Hepatocyte (in vitro differentiated cells): ENCODE measurements at regions not wholly inside any gene's neighbourhood (a gene's known extent, or its start where the extent isn't known, plus 50 kb on each side); places are given as distances from the start of the nearest gene placed in this dataset.

Experiments
- DNase-seq: peaks from one replicate; pipeline ENCODE4 v3.0.0-alpha.2; 2016; ENCODE audit warnings: low spot score
- H2AFZ ChIP-seq: fragments of 200-600 bp; sonication (generic); 2 replicates; pipeline ENCODE4 v1.6.0; 2016; ENCODE audit warnings: antibody characterized with exemption, mild to moderate bottlenecking
- H3K27ac ChIP-seq: fragments of 200-600 bp; sonication (generic); 2 replicates; pipeline ENCODE4 v1.5.1; 2016; ENCODE audit warnings: mild to moderate bottlenecking
- H3K27me3 ChIP-seq: fragments of 200-600 bp; sonication (generic); 2 replicates; pipeline ENCODE4 v1.6.1; 2016
- H3K36me3 ChIP-seq: fragments of 200-600 bp; sonication (generic); replicated peaks from 2 replicates; pipeline ENCODE4 v1.5.1; 2016; ENCODE audit warnings: low read depth; ENCODE audit not compliant: insufficient read depth
- H3K4me1 ChIP-seq: fragments of 200-600 bp; sonication (generic); 2 replicates; pipeline ENCODE4 v1.5.1; 2016; ENCODE audit warnings: mild to moderate bottlenecking, moderate library complexity; ENCODE audit not compliant: insufficient read depth
- H3K4me2 ChIP-seq: fragments of 200-600 bp; sonication (generic); 2 replicates; pipeline ENCODE4 v1.6.0; 2016
- H3K4me3 ChIP-seq: fragments of 200-600 bp; sonication (generic); 2 replicates; pipeline ENCODE4 v1.5.1; 2016; ENCODE audit warnings: mild to moderate bottlenecking
- H3K79me2 ChIP-seq: fragments of 200-600 bp; sonication (generic); 2 replicates; pipeline ENCODE4 v1.6.0; 2017; ENCODE audit warnings: mild to moderate bottlenecking
- H3K9me2 ChIP-seq: fragments of 200-600 bp; sonication (generic); replicated peaks from 2 replicates; pipeline ENCODE4 v1.6.0; 2017; ENCODE audit warnings: mild to moderate bottlenecking; ENCODE audit not compliant: insufficient read depth
- H3K9me3 ChIP-seq: fragments of 200-600 bp; sonication (generic); 2 replicates; pipeline ENCODE4 v1.5.1; 2016; ENCODE audit warnings: low read depth, mild to moderate bottlenecking
- H4K20me1 ChIP-seq: fragments of 200-600 bp; sonication (generic); 2 replicates; pipeline ENCODE4 v1.6.0; 2016; ENCODE audit warnings: mild to moderate bottlenecking; ENCODE audit not compliant: insufficient read depth, poor library complexity, severe bottlenecking
- EZH2 ChIP-seq: fragments of 200-600 bp; sonication (generic); IDR thresholded peaks from 2 replicates; pipeline ENCODE4 v1.6.1; 2016; ENCODE audit warnings: antibody characterized with exemption, mild to moderate bottlenecking, borderline replicate concordance
- EZH2phosphoT487 ChIP-seq: fragments of 200-600 bp; sonication (generic); IDR thresholded peaks from one replicate; pipeline ENCODE4 v1.6.1; 2018; ENCODE audit warnings: antibody characterized with exemption, mild to moderate bottlenecking, low read depth, moderate library complexity; ENCODE audit not compliant: unreplicated experiment, severe bottlenecking
- WGBS: methylation state at CpG from one replicate; pipeline ENCODE4 v1.1.6; 2016; ENCODE audit warnings: low lambda C conversion rate; ENCODE audit errors: missing lambda C conversion rate; 5-methylcytosine and 5-hydroxymethylcytosine counted together
- TF ChIP-seq, protein P1 (sequence below): fragments of 200-600 bp; sonication (generic); IDR thresholded peaks from 2 replicates; pipeline ENCODE4 v1.5.1; 2016; ENCODE audit warnings: antibody characterized with exemption, mild to moderate bottlenecking; ENCODE audit not compliant: poor library complexity

DNA sequence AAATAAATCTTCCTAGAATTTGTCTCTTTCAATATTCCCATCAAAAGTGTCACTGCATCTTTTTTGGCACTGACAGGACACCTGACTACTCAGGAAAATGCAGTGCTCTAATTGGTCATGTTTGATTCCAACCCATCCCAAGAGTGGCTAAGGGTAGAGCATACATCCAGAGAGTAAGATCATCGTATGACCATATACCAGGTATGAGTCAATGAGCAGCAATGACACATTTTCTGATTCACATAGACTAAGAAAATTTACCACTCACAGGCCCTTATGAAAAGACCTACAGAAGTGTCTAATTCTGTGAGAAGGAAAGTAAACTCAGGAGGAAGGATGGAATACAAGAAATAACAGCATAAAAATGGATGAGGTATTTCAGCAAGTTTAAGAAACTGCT lies 434.2 kb downstream of the ZIC1 start:
- Histone ChIP-seq H2AFZ (no peak overlapping the region), H3K4me3 (no peak overlapping the region), H4K20me1 (no peaks in the 10 kb centered on the region), H3K9me2 (no peaks in the 10 kb centered on the region), H3K4me2 (no peak overlapping the region), H3K79me2 (no peaks in the 10 kb centered on the region), H3K27me3 (no peaks in the 10 kb centered on the region), H3K36me3 (no peaks in the 10 kb centered on the region), H3K27ac (no peak overlapping the region), H3K4me1 (no peaks in the 10 kb centered on the region), H3K9me3 (no peaks in the 10 kb centered on the region)
- 86% methylated on average over 1 of the region's 1 CpG for WGBS
- DNase-seq = no peak
- TF ChIP-seq EZH2 (no peak), EZH2phosphoT487 (no peak)
- TF ChIP-seq, protein P1, sequence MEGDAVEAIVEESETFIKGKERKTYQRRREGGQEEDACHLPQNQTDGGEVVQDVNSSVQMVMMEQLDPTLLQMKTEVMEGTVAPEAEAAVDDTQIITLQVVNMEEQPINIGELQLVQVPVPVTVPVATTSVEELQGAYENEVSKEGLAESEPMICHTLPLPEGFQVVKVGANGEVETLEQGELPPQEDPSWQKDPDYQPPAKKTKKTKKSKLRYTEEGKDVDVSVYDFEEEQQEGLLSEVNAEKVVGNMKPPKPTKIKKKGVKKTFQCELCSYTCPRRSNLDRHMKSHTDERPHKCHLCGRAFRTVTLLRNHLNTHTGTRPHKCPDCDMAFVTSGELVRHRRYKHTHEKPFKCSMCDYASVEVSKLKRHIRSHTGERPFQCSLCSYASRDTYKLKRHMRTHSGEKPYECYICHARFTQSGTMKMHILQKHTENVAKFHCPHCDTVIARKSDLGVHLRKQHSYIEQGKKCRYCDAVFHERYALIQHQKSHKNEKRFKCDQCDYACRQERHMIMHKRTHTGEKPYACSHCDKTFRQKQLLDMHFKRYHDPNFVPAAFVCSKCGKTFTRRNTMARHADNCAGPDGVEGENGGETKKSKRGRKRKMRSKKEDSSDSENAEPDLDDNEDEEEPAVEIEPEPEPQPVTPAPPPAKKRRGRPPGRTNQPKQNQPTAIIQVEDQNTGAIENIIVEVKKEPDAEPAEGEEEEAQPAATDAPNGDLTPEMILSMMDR = no peak

DNA sequence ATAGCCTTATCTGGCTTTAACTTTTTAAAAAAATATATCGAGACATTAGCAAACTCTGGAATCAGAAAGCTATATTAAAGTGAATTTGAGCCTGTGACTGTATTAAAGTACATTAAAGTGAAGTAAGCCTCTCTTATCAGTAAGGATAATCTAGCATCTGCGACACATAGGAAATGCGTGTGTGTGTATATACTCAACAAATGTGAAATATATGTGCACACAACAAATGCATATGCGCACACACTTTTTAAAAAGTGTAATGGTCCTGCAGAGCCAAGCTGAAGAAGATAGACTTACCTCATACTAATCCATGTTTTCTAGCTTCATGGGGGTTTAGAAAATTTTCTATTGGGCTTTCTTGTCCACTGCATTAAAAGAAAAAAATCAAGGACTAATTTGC lies 437.1 kb downstream of the ZIC1 start:
- Histone ChIP-seq H3K4me2 (no peak overlapping the region), H3K27ac (no peak overlapping the region), H2AFZ (no peak overlapping the region), H4K20me1 (no peaks in the 10 kb centered on the region), H3K79me2 (no peaks in the 10 kb centered on the region), H3K4me3 (no peak overlapping the region), H3K9me3 (no peaks in the 10 kb centered on the region), H3K4me1 (no peaks in the 10 kb centered on the region), H3K27me3 (no peaks in the 10 kb centered on the region), H3K9me2 (no peaks in the 10 kb centered on the region), H3K36me3 (no peaks in the 10 kb centered on the region)
- WGBS = 77% methylated on average over 4 of the region's 4 CpGs
- DNase-seq = no peak
- TF ChIP-seq EZH2phosphoT487 (no peak), EZH2 (no peak)
- TF ChIP-seq, protein P1 = no peak

DNA sequence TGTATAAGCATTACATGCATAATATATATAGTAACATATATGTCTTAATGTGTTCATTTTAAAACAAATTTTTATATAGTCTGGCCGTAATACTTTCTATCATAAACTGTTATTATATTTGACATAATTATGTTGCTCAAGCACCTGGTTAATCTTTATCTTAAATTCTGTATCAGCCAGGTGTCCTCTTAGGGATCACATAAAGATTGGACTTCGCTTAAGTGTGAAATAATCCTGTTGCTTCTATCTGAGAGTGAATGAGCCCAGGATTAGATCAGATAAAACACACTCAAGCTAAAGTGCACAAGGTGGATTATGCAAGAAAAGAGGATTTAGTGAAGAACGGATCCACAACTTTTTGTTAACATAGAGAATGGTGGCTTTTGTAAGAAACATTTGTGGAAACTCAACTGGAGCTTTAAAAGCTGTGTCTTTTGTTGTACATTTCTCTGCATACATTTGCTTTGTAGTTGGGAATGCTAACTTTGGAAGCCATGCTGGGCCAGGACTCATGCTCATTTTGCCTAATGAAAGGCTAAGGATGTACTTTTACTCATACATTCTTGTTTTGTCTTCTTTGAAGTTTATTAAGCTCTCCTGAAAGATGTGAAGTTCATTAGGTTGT lies 437.8 kb downstream of the ZIC1 start:
- Histone ChIP-seq H3K4me3 (no peak overlapping the region), H4K20me1 (no peaks in the 10 kb centered on the region), H3K27me3 (no peaks in the 10 kb centered on the region), H3K27ac (no peak overlapping the region), H3K4me2 (no peak overlapping the region), H3K79me2 (no peaks in the 10 kb centered on the region), H3K36me3 (no peaks in the 10 kb centered on the region), H3K9me3 (no peaks in the 10 kb centered on the region), H2AFZ (no peak overlapping the region), H3K9me2 (no peaks in the 10 kb centered on the region), H3K4me1 (no peaks in the 10 kb centered on the region)
- DNase-seq = no peak
- 61% methylated on average over 3 of the region's 3 CpGs for WGBS
- TF ChIP-seq, protein P1 = no peak
- TF ChIP-seq EZH2phosphoT487 (no peak), EZH2 (no peak)

DNA sequence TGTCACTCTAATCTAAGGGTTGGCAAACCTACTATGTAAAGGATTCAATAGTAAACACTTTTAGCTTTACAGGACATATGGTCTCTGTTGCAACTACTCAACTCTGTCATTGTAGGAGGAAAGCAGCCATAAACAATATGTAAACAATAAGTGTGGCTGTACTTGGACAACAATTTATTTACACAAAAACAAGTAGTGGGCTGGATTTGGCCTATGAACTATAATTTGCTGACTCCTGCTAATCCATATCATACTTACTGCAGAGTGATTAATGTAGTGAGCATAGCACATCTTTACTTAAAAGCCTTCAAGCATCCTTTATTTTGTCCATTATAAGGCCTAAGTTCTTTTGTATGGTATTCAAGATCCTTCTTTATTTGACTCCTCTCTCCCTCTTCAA lies 441.9 kb downstream of the ZIC1 start:
- Histone ChIP-seq H4K20me1 (no peaks in the 10 kb centered on the region), H3K4me1 (no peaks in the 10 kb centered on the region), H3K4me2 (no peak overlapping the region), H3K36me3 (no peaks in the 10 kb centered on the region), H3K79me2 (no peaks in the 10 kb centered on the region), H3K27ac (no peak overlapping the region), H3K9me2 (no peaks in the 10 kb centered on the region), H3K4me3 (no peak overlapping the region), H3K9me3 (no peaks in the 10 kb centered on the region), H3K27me3 (no peaks in the 10 kb centered on the region), H2AFZ (no peak overlapping the region)
- no peak for DNase-seq
- no peak for TF ChIP-seq EZH2phosphoT487
